HG02798 (cell line): ENCODE measurements at regions not wholly inside any gene's neighbourhood (a gene's known extent, or its start where the extent isn't known, plus 50 kb on each side); places are given as distances from the start of the nearest gene placed in this dataset.
"Not testable (repeated sequence)": the region's sequence is repeated elsewhere in the genome, so short reads cannot be mapped to it uniquely, and the experiment has no call there.

ENCODE experiments used
- ATAC-seq: cut with Tn5 transposase; IDR thresholded peaks from one replicate; pipeline ENCODE4 v1.9.1; 2021; ENCODE audit warnings: mild to moderate bottlenecking; ENCODE audit not compliant: unreplicated experiment, poor library complexity

DNA sequence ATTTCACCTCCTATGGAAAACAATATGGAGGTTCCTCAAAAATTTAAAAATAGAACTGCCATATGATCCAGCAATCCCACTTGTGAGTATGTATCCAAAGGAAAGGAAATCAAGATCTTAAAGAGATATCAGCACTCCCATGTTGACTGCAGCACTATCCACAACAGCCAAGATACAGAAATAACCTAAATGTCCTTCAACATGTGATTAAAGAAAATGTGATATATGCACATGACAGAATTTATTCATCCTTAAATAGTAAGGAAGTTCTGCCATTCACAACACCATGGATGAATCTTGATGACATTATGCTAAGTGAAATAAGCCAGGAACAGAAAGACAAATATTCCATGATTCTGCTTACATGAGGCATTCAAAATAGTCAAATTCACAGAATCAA lies 303.6 kb upstream of the LRRN1 start:
- no peak for ATAC-seq

DNA sequence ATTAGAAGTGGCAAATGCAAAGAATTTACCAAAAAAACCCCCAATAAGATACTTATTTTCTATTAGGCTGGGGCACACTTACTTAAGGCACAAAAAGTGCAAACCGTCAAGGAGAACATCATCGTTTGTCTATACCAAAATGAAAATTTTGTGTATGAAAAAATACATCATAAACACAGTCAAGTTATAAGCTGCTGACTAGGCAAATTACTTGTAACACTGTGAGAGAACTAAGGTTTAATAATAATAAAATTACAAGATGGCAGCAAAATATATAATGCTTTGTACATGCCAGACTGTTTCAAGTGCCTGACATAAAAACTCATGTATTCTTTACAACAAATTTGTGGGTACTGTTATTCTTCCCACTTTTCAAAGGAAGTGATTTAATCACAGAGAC lies 297.2 kb upstream of the CRBN start:
- ATAC-seq = no peak

DNA sequence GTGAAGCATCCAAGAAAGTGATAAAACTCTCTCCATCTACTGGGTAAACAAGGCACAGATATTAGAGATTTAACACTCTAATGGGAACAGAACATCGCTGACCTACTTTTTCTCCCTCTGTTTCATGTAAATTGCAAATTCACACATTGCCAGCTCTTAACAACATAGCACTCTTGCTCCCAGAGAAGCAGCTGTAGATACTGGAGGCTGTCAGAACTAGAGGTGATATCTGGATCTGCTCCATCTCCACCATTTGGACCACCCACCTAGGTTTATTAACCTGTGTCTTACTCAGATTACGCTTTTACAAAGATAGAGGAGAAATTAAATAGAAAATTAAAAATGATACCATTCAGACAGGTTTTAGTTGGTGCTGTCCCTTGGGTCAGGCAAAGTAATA lies 289.1 kb upstream of the CRBN start:
- ATAC-seq = no peak

- ATAC-seq = no peak
These were observed 284.6 kb upstream of the CRBN start for GRCh38 chr3:3464131-3464530.

DNA sequence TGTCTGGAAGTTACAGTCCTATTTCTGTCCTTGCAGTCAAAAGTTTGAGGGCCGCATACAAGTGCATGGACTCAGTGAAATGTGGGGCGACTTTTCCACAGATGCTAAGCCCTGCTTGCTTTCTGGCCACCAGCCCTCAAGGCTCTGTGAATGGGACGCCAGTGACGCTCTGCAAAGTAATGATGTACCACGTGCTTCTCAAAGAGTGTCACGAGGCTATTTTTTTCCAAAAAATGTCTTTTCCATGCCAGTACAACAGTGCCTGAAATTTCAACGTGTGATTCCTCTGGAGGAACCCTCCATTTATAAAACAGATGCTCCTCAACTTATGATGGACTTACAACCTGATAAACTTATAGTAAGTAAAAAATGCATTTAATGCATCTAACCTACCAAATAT lies 281.8 kb upstream of the CRBN start:
- no peak for ATAC-seq

DNA sequence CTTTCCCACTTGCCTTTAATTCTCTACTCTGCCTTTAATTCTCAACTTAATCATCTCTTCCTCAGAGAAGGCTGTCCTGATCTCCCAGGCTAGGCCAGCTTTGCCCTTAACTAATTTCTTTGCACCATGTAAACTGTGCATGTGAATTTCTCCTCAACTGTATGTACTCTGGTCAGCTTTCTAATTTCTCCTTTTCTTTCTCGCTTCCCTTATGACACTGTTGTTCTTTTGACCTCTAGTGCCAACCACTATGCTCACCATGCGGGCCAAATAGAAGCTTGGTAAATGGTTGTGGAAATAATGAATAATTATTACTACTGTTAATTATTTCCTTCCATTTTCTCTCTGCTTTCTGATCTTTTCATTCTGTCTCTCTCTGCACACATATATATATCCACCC lies 269.0 kb upstream of the CRBN start:
- ATAC-seq = no peak

DNA sequence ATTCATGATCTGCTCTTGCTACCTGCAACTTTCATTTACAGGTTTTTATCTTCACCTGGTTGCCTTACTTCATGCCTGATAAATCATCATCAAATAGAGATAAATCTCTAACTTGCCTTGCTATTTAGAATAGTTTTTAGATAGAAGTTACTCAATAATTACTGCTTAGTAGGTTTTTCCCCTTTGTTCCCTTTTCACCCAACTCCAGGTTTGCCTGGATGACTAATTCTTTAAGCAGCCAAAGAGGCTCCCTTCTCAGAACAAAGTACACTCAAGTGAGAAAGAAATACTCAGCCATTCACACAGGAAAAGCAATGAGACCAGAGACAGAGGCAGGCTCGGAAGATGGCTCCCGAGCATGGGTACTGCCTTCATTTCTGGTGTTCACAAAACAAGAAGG lies 268.1 kb upstream of the CRBN start:
- no peak for ATAC-seq

DNA sequence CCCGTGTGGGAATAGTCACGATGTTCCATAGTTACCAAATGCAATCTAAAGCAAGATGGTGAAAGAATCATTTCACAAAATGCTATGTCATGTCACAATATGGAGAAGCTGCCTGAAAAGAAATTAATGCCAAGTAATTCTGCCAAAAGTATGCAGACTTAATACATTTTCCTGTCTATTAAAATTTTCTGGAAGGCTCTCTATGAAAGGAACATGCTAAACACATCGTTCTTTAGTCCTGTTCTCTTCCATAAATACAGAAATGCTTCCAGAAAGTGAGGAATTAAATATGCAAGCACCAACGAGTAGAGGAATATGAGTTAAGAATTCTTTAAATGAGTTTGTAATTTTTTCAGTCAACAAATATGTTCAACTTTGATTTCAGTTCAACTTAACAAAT lies 266.8 kb upstream of the CRBN start:
- ATAC-seq = no peak

- no peak for ATAC-seq
These were observed 264.0 kb upstream of the CRBN start for GRCh38 chr3:3443482-3443881.

GRCh38 chr3:3433711-3434110 lies 254.2 kb upstream of the CRBN start:
- no peak for ATAC-seq

DNA sequence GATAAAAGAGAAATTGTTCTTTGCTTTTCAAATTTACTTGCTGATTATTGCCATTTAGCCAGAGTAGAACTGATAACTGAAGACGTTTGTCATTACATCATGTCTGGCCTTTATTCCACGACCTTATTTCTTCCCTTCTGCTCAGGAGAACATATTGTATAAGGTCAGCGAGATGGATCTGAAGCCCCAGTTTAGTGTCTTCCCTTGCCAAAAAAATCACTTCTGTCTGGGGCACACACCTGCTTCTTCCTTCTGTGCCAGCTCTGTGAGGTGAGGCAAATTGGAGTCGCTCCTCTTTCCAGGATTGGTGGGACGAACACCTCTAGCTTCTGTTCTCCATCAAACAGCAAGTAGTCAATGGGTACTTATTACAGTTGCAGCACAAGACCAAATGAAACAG lies 250.3 kb upstream of the CRBN start:
- no peak for ATAC-seq

DNA sequence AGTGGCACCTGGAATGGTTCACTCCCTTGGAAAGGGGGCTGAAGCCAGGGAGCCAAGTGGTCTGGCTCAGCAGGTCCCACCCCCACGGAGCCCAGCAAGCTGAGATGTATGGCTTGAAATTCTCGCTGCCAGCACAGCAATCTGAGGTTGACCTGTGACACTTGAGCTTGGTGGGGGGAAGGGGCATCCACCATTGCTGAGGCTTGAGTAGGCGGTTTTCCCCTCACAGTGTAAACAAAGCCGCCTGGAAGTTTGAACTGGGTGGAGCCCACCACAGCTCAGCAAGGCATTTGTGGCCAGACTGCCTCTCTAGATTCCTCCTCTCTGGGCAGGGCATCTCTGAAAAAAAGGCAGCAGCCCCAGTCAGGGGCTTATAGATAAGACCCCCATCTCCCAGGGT lies 228.2 kb upstream of the CRBN start:
- ATAC-seq = not testable (repeated sequence)

- no peak for ATAC-seq
These were observed 225.6 kb upstream of the CRBN start for GRCh38 chr3:3405131-3405530.

DNA sequence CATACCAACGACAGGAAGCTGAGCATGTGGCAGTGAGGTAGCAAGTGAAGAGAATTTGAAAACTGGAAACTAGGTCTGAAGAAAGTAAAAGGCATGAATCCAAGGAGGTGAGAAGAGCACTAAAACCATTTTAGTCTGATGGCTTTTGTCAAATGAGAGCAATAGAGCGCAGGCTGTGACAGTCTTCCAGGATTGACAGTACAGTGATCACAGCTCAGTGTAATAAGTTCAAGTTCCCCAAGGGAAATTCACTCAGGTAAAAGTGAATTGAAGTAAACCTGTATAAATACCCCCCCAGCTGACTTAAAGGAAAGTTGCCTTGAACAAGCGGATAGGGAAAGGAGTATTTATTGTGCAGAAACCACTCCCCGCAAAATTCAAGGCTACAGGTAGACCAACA lies 224.2 kb upstream of the CRBN start:
- no peak for ATAC-seq

- no peak for ATAC-seq
These were observed 213.5 kb upstream of the CRBN start for GRCh38 chr3:3392946-3393345.

- no peak for ATAC-seq
These were observed 204.0 kb upstream of the CRBN start for GRCh38 chr3:3383461-3383860.

DNA sequence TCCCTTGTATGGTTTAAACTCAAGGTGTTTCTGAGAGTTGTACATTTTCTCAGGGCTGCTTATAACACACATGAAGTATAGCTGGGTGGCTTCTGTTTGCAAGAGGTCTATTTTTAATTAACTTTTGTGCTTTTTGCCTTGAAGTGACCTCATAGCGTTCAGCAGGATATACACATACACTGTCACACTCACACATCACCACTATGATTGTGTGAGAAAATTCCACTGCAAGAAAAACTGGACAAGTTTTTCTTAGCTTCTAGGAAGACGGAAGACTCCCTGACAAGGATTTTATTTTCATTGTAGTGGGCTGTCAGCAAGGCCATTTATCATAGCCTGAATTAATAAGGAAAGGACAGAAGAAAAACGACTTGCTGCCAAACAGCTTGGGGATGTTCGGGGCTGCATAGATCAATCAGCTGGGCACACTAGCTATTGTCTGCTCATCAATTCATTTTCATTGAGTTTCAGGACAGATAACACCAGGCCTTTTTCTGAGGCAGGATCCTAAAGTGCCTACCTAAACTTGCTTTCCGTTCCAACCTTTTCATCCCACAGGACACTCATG lies 192.8 kb upstream of the CRBN start:
- no peak for ATAC-seq

GRCh38 chr3:3368306-3368705 lies 188.8 kb upstream of the CRBN start:
- ATAC-seq = no peak

GRCh38 chr3:3366386-3366785 lies 186.9 kb upstream of the CRBN start:
- ATAC-seq = no peak

DNA sequence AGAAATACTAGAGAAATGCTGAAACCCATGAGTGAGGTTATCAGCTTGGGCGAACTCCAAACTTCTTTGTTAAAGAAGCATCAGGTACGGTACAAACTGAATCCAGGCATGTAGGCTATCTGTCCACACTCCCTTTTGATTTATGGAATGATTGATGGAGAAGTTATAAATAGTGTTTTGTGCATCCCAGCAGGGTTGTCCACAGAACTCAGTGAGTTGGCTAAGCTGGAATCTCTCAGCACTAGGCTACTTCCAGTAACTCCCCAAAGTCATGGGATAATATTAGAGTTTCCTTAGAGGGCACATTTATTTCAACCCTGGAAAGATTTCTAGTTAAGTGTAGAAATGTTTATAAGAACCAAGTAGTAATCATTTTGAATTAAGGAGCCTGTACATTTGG lies 186.2 kb upstream of the CRBN start:
- ATAC-seq = no peak

- no peak for ATAC-seq
These were observed 177.4 kb upstream of the CRBN start for GRCh38 chr3:3356846-3357245.

DNA sequence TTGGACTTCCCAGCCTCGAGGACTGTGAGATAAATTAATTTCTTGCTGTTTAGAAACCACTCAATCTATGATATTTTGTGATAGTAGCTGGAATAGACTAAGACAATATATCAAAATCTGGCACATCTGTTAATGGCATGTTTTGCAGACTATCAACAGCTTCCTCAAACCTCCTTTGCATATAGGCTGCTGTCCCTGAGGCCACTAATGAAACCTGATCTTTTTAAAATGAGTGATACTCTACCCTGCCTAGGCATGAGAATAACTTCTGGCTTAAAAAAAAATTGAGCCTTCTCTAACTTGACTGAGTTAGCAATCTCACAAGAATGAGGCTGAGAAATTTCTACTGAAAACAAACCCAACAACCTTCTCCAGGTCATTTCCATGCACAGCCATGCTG lies 176.0 kb upstream of the CRBN start:
- no peak for ATAC-seq

DNA sequence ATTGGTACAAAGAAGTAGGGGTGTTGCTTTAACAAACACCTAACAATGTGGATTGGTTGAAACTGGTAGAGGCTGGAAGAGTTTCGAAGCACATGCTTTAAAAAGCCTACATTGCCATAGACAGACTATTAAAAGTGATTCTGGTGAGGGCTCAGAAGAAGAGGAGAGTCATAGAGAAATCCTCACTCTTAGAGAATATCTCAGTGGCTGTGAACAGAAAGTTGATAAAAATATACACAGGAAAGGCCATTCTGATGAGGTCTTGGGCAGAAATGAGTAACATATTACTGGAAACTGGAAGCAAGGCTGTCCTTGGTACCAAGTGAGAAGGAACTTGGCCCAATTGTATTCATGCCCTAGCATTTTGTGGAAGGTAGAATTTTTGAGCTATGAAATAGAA lies 173.7 kb upstream of the CRBN start:
- peak; percentile 78 for ATAC-seq
